OCI-M2 (cell line): ENCODE measurements at regions not wholly inside any gene's neighbourhood (a gene's known extent, or its start where the extent isn't known, plus 50 kb on each side); places are given as distances from the start of the nearest gene placed in this dataset.

Experiments
- DNase-seq: peaks from one replicate; lab custom pipeline; 2025; ENCODE audit not compliant: unreplicated experiment; lab: John Stamatoyannopoulos, UW

- DNase-seq = no peak
These were observed 450.5 kb downstream of the KLF12 start for GRCh38 chr13:73683746-73684145.

DNA sequence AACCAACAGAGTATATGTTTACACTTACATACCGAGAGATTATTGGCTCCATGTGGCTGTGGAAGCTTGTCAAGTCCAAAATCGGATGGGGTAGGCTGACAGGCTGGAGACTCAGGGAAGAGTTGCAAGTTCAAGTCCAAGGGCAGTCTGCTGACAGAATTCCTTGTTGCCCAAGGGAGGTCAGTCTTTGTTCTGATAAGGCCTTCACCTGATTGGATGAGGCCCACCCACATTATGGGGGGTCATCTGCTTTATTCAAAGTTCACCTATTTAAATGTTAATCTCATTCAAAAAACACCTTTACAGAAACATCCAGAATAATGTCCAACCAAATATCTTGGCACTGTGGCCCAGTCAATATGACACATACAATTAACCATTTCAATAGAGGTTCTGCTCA lies 452.4 kb downstream of the KLF12 start:
- no peak for DNase-seq

- DNase-seq = no peak
These were observed 453.2 kb downstream of the KLF12 start for GRCh38 chr13:73681015-73681414.

DNA sequence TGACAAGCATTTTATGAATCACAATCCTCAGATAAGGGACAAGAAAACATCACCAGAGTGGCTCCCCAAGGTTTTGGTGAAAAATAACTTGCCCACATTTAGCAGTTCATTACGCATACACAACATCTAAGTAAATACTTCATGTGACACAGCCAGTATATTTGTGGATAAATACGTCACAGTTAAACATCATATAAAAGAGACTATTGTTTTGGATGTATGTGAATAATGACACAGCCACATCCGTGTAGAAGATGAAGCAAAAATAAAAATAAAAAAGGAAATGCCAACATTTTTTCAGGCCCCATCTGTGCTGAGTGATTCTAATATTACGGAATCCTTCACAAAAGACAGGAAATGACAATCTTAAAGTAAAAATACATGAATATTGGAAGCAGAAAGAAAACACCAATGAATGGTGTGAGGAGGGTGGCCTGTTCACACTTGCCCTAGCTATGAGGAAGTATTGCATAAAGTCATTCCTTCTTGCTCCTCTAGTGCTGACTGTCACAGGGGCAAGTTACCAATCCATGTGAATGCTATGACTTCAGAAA lies 457.1 kb downstream of the KLF12 start:
- DNase-seq = no peak

DNA sequence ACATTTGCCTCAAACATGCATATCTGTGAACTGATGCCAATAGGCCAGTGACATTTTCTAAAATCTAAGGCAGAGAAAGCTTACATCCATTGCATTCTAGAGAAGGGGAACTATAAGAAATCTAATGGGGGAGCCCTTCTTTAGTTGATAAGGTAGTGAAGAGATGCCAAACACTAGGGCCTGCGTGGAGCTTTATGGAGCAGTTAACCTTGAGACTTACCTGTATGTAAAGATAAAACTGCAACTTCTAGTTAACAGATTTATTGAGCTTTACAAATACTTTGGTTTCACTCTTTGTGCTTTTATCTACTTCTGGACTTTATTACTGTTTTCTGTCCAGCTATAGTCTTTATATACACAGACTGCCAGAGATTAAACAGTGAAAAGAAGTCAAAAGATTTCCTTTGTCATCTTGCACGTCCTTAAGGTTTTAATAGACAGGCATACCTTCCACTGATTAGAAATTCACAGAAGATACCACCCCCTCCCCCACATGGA lies 457.6 kb downstream of the KLF12 start:
- no peak for DNase-seq

GRCh38 chr13:73675821-73676220 lies 458.4 kb downstream of the KLF12 start:
- no peak for DNase-seq

- no peak for DNase-seq
These were observed 459.6 kb downstream of the KLF12 start for GRCh38 chr13:73674570-73674969.

DNA sequence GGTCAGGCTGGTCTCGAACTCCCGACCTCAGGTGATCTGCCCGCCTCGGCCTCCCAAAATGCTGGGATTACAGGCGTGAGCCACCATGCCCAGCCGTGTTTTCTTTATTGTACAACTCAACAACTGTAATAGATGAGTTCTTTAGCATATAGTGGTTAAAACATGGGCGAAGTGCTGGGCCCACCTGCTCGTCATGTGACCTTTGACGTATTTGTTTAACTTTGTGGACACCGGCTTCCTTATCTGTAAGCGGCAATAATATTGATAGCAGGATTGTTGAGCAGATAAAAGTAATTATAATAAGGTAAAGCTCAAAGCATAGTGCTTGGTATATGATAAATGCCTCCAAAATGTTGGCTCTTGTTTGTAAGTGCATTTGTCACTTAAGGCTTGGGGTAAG lies 460.3 kb downstream of the KLF12 start:
- DNase-seq = no peak

DNA sequence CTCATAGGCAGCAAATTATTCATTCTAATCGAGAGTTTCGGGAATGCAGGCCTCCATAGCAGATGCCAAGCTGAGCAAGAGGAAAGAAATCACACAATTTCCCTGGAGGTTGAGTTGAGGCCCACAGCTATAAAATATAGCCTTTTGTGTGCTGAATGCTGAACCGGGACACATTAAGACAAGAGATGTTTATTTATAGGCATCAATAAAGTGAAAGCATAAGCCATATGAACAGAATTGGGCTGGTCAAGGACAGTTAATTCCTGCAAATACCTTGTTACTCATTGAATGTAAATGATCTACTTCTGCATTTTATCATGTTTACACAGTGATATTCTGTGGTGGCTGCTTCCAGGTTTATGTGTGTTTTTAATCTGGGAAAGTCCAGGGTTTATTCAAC lies 461.7 kb downstream of the KLF12 start:
- no peak for DNase-seq

GRCh38 chr13:73671732-73672131 lies 462.5 kb downstream of the KLF12 start:
- DNase-seq = no peak

GRCh38 chr13:73671011-73671410 lies 463.2 kb downstream of the KLF12 start:
- DNase-seq = no peak

DNA sequence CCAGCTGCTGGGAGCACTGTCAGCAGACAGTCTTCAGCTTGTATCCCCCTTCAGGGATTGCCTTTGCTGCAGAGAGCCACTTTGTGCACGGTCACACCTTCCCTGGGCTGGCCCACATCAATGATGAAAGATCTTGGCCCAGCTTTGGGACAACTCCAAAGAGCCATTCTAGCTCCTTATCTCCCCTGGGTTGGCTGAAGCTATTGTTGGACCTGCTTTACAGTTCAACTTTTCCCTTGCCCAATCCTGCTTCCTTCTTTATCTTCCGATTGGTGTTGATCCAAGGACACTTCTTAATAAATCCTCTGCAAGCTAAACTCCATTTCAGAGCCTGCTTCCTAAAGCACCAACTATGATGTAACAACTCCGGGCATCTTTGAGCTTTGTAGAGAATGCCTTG lies 466.4 kb downstream of the KLF12 start:
- no peak for DNase-seq

- DNase-seq = no peak
These were observed 468.9 kb downstream of the KLF12 start for GRCh38 chr13:73665261-73665660.

GRCh38 chr13:73664851-73665250 lies 469.4 kb downstream of the KLF12 start:
- no peak for DNase-seq

- no peak for DNase-seq
These were observed 471.4 kb downstream of the KLF12 start for GRCh38 chr13:73662833-73663232.

DNA sequence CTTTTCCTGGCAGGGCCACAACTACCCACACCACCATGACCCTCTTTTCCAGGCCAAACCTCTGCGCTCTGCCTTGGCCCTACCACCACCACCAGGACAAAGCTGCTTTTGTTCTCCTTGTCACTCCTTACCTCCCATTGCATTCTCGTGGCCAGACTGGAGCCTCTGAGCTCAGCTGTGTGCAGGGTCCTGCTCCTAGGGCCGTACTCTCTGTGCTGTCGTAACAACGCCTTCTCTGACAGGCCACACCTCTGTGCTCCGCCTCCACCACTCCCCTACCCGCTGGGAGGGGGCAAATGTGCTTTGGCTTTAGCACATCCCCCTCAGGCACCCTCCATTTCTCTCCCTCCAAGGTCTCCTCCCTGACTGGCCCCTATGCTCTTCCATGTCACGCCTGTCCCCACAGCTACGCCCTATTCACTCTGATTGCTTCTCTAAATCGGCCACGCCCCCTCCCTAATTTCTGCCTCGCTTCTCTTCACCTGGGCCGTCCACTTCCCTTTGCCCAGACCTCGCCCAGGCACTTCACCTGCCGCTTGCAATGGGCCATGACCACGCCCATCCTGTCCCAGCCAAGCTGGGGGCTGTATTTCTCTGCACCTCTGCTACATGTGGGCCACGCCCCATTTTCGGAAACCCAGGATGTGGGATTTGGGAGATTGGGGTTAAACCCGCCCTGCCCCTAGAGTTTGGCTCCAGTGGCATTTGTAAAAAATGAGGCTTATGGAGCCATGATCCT lies 472.3 kb downstream of the KLF12 start:
- DNase-seq = no peak

DNA sequence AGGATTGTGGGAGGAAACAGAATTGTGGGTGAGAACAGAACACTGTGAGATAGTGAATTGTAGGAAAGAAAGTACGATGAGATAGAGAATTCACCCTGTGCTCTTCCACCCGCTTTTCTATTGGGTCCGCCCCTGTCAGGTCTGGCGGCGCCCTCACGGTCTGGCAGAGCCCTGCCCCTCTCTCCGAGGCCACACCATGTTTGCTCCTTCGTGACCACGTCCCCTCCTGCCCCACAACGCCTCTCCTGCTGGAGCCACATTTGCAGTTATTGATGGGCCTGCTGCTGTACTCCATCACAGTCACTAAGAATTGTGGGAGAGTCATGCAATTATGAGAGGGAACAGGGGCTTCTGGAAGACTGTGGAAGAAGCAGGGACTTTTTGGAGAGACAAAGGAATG lies 473.1 kb downstream of the KLF12 start:
- no peak for DNase-seq

DNA sequence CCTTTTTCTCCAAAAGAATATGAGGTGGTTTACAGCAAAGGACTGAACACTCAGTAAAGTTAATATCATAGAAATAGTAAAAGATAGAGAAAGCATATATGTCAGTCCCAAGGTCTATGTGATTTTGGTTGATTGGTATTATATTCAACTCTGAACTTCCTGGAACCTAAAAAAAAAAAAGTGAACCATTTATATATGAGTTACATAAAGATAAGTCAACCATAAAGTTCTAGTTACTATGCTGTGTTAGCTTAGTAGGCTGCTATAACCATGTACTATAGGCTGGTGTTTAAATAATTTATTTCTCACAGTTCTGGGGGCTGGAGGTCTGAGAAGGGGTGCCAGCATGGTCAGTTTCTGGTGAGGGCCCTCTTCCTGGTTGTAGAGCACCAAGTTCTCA lies 475.6 kb downstream of the KLF12 start:
- no peak for DNase-seq

- DNase-seq = no peak
These were observed 476.2 kb downstream of the KLF12 start for GRCh38 chr13:73657821-73658540.

GRCh38 chr13:73656863-73657262 lies 477.3 kb downstream of the KLF12 start:
- no peak for DNase-seq

DNA sequence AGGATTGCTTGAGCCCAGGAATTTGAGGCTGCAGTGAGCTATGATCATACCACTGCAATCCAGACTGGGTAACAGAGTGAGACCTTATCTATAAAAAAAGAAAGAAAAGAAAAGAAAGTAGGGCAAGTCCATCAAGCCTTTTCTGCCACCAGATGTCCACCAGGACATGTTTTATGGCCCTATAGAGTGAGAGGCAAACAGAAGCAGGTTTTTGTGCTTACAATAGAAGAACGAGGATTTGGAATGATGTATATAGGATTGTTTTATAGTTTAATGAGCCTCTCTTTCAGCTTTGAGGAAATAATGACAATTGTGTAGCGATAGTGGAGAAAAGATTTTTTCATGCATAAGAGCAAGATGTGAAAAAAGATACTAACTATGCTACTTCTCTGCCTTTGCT lies 480.5 kb downstream of the KLF12 start:
- DNase-seq = no peak

DNA sequence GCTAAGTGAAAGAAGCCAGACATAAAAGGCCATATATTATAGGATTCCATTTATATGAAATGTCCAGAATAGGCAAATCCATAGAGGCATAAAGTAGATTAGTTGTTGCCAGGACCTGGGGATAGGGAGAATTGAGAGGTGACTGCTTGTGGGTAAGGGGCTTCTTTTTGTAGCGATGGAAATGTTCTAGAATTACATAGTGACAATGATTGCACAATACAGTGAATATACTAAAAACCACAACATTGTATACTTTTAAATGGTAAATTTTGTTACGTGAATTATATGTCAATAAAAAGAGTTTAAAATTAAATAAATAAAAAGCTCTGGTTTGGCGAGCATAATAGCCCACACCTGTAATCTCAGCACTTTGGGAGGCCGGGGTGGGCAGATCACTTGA lies 486.8 kb downstream of the KLF12 start:
- no peak for DNase-seq
